Peyer's patch (tissue), 4 donors: ENCODE measurements at regions not wholly inside any gene's neighbourhood (a gene's known extent, or its start where the extent isn't known, plus 50 kb on each side); places are given as distances from the start of the nearest gene placed in this dataset.

ENCODE experiments used
- POLR2A ChIP-seq, 2 donors: fragments of 450-650 bp; IDR thresholded peaks; one replicate each; pipeline ENCODE4 v1.5.1; 2017; ENCODE audit warnings: antibody characterized with exemption in 2 of 2, mild to moderate bottlenecking in 2 of 2, moderate library complexity in 2 of 2
- TF ChIP-seq, protein P1 (sequence below), 6 experiments: fragments of 450-650 bp in 4 of 6; fragments of 200-600 bp in 2 of 6; sonication (generic) in 1 of 6; IDR thresholded peaks; one replicate each; pipeline ENCODE4 v1.5.1; 2017 to 2019; ENCODE audit warnings: antibody characterized with exemption in 6 of 6, mild to moderate bottlenecking in 3 of 6, moderate library complexity in 1 of 6

DNA sequence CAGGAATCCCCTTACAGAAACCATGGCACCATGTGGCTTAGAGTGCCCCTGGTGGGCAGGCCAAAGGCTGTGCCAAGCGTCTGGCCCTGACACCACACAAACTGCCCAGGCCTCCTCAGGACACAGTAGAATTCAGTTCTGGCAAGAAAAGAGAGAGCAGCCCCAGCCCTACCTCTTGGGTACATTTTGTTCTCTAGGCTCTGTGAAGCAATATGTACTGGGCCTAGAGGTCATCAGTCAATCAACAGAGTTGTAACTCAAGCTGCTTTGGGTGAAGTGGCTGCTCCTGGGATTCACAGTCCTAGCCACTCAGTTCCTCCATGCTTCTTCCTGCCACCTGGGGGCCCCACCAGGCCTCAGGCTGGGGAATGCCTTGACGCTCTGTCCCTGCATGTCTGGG is 158.1 kb upstream of the MAMLD1 start:
- TF ChIP-seq, protein P1, sequence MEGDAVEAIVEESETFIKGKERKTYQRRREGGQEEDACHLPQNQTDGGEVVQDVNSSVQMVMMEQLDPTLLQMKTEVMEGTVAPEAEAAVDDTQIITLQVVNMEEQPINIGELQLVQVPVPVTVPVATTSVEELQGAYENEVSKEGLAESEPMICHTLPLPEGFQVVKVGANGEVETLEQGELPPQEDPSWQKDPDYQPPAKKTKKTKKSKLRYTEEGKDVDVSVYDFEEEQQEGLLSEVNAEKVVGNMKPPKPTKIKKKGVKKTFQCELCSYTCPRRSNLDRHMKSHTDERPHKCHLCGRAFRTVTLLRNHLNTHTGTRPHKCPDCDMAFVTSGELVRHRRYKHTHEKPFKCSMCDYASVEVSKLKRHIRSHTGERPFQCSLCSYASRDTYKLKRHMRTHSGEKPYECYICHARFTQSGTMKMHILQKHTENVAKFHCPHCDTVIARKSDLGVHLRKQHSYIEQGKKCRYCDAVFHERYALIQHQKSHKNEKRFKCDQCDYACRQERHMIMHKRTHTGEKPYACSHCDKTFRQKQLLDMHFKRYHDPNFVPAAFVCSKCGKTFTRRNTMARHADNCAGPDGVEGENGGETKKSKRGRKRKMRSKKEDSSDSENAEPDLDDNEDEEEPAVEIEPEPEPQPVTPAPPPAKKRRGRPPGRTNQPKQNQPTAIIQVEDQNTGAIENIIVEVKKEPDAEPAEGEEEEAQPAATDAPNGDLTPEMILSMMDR (IDR thresholded peaks at IDR 0.05), result no peak
- TF ChIP-seq POLR2A (IDR thresholded peaks at IDR 0.05), result no peak
